OCI-LY3 (cell line): ENCODE measurements at regions not wholly inside any gene's neighbourhood (a gene's known extent, or its start where the extent isn't known, plus 50 kb on each side); places are given as distances from the start of the nearest gene placed in this dataset.

Experiments
- H2AFZ ChIP-seq: fragments of 200-600, 300-600 bp; shearing (Covaris generic); 2 replicates; pipeline ENCODE4 v1.6.0; 2014; ENCODE audit warnings: antibody characterized with exemption, low read depth, low read length
- H3K27ac ChIP-seq: fragments of 200-600, 300-600 bp; sonication (generic); 2 replicates; pipeline ENCODE4 v1.5.1; 2014; ENCODE audit warnings: mild to moderate bottlenecking, low read length, moderate library complexity, mixed read lengths
- H3K27me3 ChIP-seq: fragments of 200-600, 300-600 bp; sonication (generic); 2 replicates; pipeline ENCODE4 v1.6.1; 2014; ENCODE audit warnings: low read depth, low read length, mixed read lengths
- H3K36me3 ChIP-seq: fragments of 200-600, 300-600 bp; sonication (generic); replicated peaks from 2 replicates; pipeline ENCODE3; 2014; ENCODE audit warnings: low read depth, low read length, mixed read lengths
- H3K4me1 ChIP-seq: fragments of 300-600, 200-600 bp; sonication (generic); 2 replicates; pipeline ENCODE4 v1.6.1; 2014; ENCODE audit warnings: low read length, mixed read lengths
- H3K4me2 ChIP-seq: fragments of 200-600, 300-600 bp; sonication (generic); 2 replicates; pipeline ENCODE4 v1.6.1; 2014; ENCODE audit warnings: low read length, mixed read lengths
- H3K4me3 ChIP-seq: fragments of 300-600, 200-600 bp; sonication (generic); 2 replicates; pipeline ENCODE4 v1.5.1; 2014; ENCODE audit warnings: antibody characterized with exemption, mild to moderate bottlenecking, low read length, moderate library complexity
- H3K79me2 ChIP-seq: fragments of 300-600, 200-600 bp; shearing (Covaris generic); 2 replicates; pipeline ENCODE4 v1.6.1; 2014; ENCODE audit warnings: mild to moderate bottlenecking, low read length, mixed read lengths
- H3K9ac ChIP-seq: fragments of 300-600, 200-600 bp; shearing (Covaris generic); 2 replicates; pipeline ENCODE4 v1.6.0; 2014; ENCODE audit warnings: mild to moderate bottlenecking, low read length, moderate library complexity
- H3K9me3 ChIP-seq: fragments of 200-600, 300-600 bp; shearing (Covaris generic); 2 replicates; pipeline ENCODE4 v1.6.1; 2014; ENCODE audit warnings: low read length, mixed read lengths; ENCODE audit not compliant: insufficient read depth
- H4K20me1 ChIP-seq: fragments of 200-600, 300-600 bp; sonication (generic); 2 replicates; pipeline ENCODE4 v1.6.1; 2016; ENCODE audit warnings: low read length, mixed read lengths; ENCODE audit not compliant: insufficient read depth
- CTCF ChIP-seq: fragments of 200-600, 300-600 bp; sonication (generic); IDR thresholded peaks from 2 replicates; pipeline ENCODE4 v1.5.1; 2014; ENCODE audit warnings: antibody characterized with exemption, low read length, low read depth
- EZH2phosphoT487 ChIP-seq: fragments of 200-600 bp; shearing (Covaris generic); IDR thresholded peaks from 2 replicates; pipeline ENCODE4 v1.6.1; 2018; ENCODE audit warnings: antibody characterized with exemption, mixed run types, low read depth

DNA sequence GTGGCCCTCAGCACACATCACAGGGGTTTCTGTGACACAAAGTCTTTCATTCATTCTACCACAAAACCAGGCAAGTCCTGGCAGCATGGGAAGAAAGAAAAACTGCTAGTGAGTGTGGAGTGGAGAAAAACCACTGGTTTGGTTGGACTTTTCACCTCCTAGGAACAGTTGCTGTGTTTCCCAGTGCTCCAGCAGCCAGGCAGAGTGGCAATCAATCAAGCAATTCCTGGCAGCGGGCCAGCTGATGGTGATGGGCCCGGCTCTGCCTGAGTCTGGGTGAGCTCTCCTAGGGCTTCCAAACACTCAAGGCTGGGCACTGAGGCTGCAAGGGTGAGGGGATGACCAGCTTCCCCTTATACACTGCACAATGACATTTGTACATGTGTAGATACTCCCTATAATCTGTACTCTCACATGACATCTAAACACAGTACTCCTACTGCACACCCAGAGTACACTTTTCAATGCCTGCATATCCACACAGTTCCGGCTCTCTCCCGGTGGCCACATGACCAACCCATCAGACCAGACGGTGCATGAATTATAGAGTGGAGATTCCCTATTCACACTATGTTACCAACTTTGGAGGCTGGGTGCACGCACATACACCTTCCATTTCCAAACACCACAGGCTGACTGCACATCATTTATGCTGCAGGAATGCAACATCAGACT lies 156.6 kb downstream of the UNC5CL start:
- peaks cover 51% of the 10 kb centered on the region; the same call in 1 of the 2 replicates for H3K27me3 ChIP-seq
- H3K27ac ChIP-seq = no peak overlapping the region
- H3K79me2 ChIP-seq = no peaks in the 10 kb centered on the region
- H2AFZ ChIP-seq = no peak overlapping the region
- H4K20me1 ChIP-seq = no peaks in the 10 kb centered on the region
- no peaks in the 10 kb centered on the region for H3K36me3 ChIP-seq
- H3K4me2 ChIP-seq = no peak overlapping the region
- 0 out of 2 replicates have a peak, but pooled peaks cover 5% of the 10 kb centered on the region for H3K9me3 ChIP-seq
- H3K4me3 ChIP-seq = no peak overlapping the region
- H3K9ac ChIP-seq = no peak overlapping the region
- no peaks in the 10 kb centered on the region for H3K4me1 ChIP-seq
- TF ChIP-seq CTCF (no peak), EZH2phosphoT487 (no peak)

GRCh38 chr6:40881501-40881900 lies 157.5 kb downstream of the UNC5CL start:
- Histone ChIP-seq H3K4me1 (no peaks in the 10 kb centered on the region), H3K9ac (no peak overlapping the region), H3K27ac (no peak overlapping the region), H2AFZ (no peak overlapping the region), H3K27me3 (peaks cover 56% of the 10 kb centered on the region; the same call in 1 of the 2 replicates), H3K4me3 (no peak overlapping the region), H3K79me2 (no peaks in the 10 kb centered on the region), H3K4me2 (no peak overlapping the region), H3K9me3 (0 out of 2 replicates have a peak, but pooled peaks cover 5% of the 10 kb centered on the region), H4K20me1 (no peaks in the 10 kb centered on the region), H3K36me3 (no peaks in the 10 kb centered on the region)
- TF ChIP-seq EZH2phosphoT487 (no peak), CTCF (no peak)

DNA sequence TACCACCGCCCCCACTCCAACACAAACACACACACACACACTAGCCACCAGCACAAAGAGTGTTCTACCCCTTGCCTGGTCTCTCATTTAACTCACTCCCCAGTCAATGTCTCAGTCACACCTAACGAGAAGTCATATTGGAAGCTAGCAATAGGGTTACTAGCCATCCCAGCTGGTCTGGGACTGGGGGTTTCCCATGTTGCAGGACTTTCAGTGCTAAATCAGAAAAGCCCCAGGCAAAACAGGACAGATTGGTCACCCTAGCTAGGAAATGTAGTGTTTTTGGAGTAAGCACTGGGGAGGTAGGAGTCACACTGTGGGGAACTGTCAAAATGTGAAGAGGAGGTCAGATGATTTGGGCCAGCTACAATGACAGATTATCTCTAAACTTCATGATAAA lies 158.1 kb downstream of the UNC5CL start:
- H3K9me3 ChIP-seq = 0 out of 2 replicates have a peak, but pooled peaks cover 5% of the 10 kb centered on the region
- H3K36me3 ChIP-seq = no peaks in the 10 kb centered on the region
- TF ChIP-seq EZH2phosphoT487 (no peak), CTCF (no peak)
- H3K79me2 ChIP-seq = no peaks in the 10 kb centered on the region
- H4K20me1 ChIP-seq = no peaks in the 10 kb centered on the region
- no peak overlapping the region for H2AFZ ChIP-seq
- H3K27me3 ChIP-seq = peaks cover 52% of the 10 kb centered on the region; the same call in 1 of the 2 replicates
- H3K27ac ChIP-seq = no peak overlapping the region
- no peak overlapping the region for H3K4me2 ChIP-seq
- no peaks in the 10 kb centered on the region for H3K4me1 ChIP-seq
- no peak overlapping the region for H3K9ac ChIP-seq
- no peak overlapping the region for H3K4me3 ChIP-seq

- H3K36me3 ChIP-seq = no peaks in the 10 kb centered on the region
- no peak overlapping the region for H2AFZ ChIP-seq
- no peak for TF ChIP-seq CTCF
- TF ChIP-seq EZH2phosphoT487 = no peak
Observed at GRCh38 chr6:40879169-40879568, 159.9 kb downstream of the UNC5CL start.

More at GRCh38 chr6:40879169-40879568, 159.9 kb downstream of the UNC5CL start:
- peaks cover 56% of the 10 kb centered on the region for H3K27me3 ChIP-seq
- no peak overlapping the region for H3K4me3 ChIP-seq
- H3K4me1 ChIP-seq = no peaks in the 10 kb centered on the region
- H3K9me3 ChIP-seq = 0 out of 2 replicates have a peak, but pooled peaks cover 5% of the 10 kb centered on the region
- H4K20me1 ChIP-seq = no peaks in the 10 kb centered on the region
- no peak overlapping the region for H3K9ac ChIP-seq
- no peaks in the 10 kb centered on the region for H3K79me2 ChIP-seq
- H3K4me2 ChIP-seq = no peak overlapping the region
- no peak overlapping the region for H3K27ac ChIP-seq
